ENCODE measurements at regions not wholly inside any gene's neighbourhood (a gene's known extent, or its start where the extent isn't known, plus 50 kb on each side); places are given as distances from the start of the nearest gene placed in this dataset.
"Not testable (repeated sequence)": the region's sequence is repeated elsewhere in the genome, so short reads cannot be mapped to it uniquely, and the experiment has no call there.

- no peaks in the 10 kb centered on the region for H3K27me3 Mint-ChIP-seq
- intact Hi-C loops (cut with micrococcal nuclease), result no loop called here
- H3K27ac Mint-ChIP-seq, result no peak overlapping the region
- H3K36me3 Mint-ChIP-seq (ENCODE audit: low read depth), result no peaks in the 10 kb centered on the region
- no peak for DNase-seq
- no peak overlapping the region for H3K4me3 Mint-ChIP-seq
- no peaks in the 10 kb centered on the region for H3K4me1 Mint-ChIP-seq
- no peaks in the 10 kb centered on the region for H3K9me3 Mint-ChIP-seq
These were observed 220.4 kb upstream of the IRX4 start for GRCh38 chr5:2102819-2103776.

DNA sequence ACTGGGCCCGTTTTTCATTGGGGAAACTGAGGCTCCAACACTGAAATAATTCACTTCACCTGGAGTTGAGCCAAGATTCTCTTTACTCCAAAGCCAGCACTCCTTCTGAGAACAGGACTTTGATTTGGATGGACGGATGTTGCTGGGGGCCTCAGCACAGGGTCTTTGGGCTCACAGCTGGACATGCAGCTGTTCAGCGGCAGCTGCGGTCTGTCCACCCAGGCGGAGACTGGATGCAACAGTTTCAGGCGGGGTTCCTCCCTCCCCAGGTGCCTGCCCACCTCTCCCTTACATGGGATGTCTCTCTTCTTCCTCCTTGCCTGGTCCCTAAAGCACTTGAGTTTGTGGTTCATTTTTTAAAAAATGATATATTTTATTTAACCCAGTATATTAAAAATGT, 219.0 kb upstream of the IRX4 start:
- no peak for DNase-seq
- Mint-ChIP-seq H3K27me3 (no peaks in the 10 kb centered on the region), H3K27ac (no peak overlapping the region), H3K36me3 (ENCODE audit: low read depth) (no peaks in the 10 kb centered on the region), H3K9me3 (no peaks in the 10 kb centered on the region), H3K4me1 (no peaks in the 10 kb centered on the region), H3K4me3 (no peak overlapping the region)
- intact Hi-C loops (cut with micrococcal nuclease), result no loop called here

- no peak overlapping the region for H3K4me3 Mint-ChIP-seq
- H3K27me3 Mint-ChIP-seq, result no peaks in the 10 kb centered on the region
- DNase-seq, result no peak
- H3K9me3 Mint-ChIP-seq, result no peaks in the 10 kb centered on the region
- H3K4me1 Mint-ChIP-seq, result no peaks in the 10 kb centered on the region
- H3K36me3 Mint-ChIP-seq (ENCODE audit: low read depth), result no peaks in the 10 kb centered on the region
- H3K27ac Mint-ChIP-seq, result no peak overlapping the region
- intact Hi-C loops (cut with micrococcal nuclease), result no loop called here
These were observed 214.3 kb upstream of the IRX4 start for GRCh38 chr5:2096887-2097505.

DNA sequence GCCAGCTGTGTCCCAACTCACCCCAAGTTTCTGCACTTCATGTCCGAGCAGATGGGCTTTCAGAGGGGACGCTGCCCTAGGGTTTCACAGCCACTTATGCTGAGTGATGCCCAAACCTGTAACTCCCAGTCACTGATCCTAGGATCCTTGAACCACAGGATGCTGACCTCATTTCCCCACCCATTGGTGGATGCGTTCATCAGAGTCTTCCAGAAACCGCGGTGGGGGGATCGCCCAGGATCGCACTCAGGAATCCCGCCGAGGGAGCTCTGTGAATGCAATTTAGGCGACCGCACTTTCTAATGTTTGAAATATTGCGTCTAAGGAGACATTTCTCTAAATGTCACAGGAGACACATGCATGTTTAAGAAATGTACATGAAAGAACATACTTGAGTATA, 212.3 kb upstream of the IRX4 start:
- intact Hi-C loops (cut with micrococcal nuclease), result no loop called here
- Mint-ChIP-seq H3K9me3 (no peaks in the 10 kb centered on the region), H3K4me3 (no peak overlapping the region), H3K27ac (no peak overlapping the region), H3K27me3 (no peaks in the 10 kb centered on the region), H3K36me3 (ENCODE audit: low read depth) (no peaks in the 10 kb centered on the region), H3K4me1 (no peaks in the 10 kb centered on the region)
- no peak for DNase-seq

DNA sequence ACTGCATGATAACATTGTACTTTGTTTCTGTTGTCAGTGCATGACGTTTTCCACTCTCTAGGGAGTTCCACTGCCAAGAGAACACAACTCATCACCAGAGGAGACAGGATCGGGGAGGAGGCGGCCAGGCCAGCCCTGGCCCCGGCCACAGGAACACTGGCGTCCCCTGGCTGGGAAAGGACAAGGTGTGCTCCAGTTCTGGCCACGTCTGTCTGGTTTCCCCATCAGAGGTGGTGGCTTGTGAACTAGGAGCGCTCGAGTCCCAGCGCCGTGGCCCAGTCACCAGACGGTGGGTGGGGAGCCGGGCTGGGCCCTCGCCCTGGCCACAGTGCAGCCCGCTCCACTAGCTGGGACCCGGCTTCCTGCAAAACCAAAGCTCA, 211.9 kb upstream of the IRX4 start:
- H3K36me3 Mint-ChIP-seq (ENCODE audit: low read depth), result no peaks in the 10 kb centered on the region
- H3K4me1 Mint-ChIP-seq, result no peaks in the 10 kb centered on the region
- H3K9me3 Mint-ChIP-seq, result no peaks in the 10 kb centered on the region
- DNase-seq, result no peak
- H3K4me3 Mint-ChIP-seq, result no peak overlapping the region
- H3K27me3 Mint-ChIP-seq, result no peaks in the 10 kb centered on the region
- intact Hi-C loops (cut with micrococcal nuclease), result no loop called here
- H3K27ac Mint-ChIP-seq, result no peak overlapping the region

GRCh38 chr5:2093859-2094615, 211.3 kb upstream of the IRX4 start:
- H3K27ac Mint-ChIP-seq, result no peak overlapping the region
- peaks cover 3% of the 10 kb centered on the region for H3K27me3 Mint-ChIP-seq
- intact Hi-C loops (cut with micrococcal nuclease), result no loop called here

GRCh38 chr5:2091921-2092320, 209.2 kb upstream of the IRX4 start:
- H3K9me3 Mint-ChIP-seq, result no peaks in the 10 kb centered on the region
- H3K27me3 Mint-ChIP-seq, result peaks cover 6% of the 10 kb centered on the region
- no peaks in the 10 kb centered on the region for H3K4me1 Mint-ChIP-seq
- DNase-seq, result peak; percentile 33
- no peak overlapping the region for H3K4me3 Mint-ChIP-seq
- no peak overlapping the region for H3K27ac Mint-ChIP-seq
- H3K36me3 Mint-ChIP-seq (ENCODE audit: low read depth), result no peaks in the 10 kb centered on the region
- intact Hi-C loops (cut with micrococcal nuclease), result no loop called here

More at GRCh38 chr5:2093859-2094615, 211.3 kb upstream of the IRX4 start:
- Mint-ChIP-seq H3K4me1 (no peaks in the 10 kb centered on the region), H3K4me3 (no peak overlapping the region), H3K36me3 (ENCODE audit: low read depth) (no peaks in the 10 kb centered on the region), H3K9me3 (no peaks in the 10 kb centered on the region)
- DNase-seq, result peak; percentile 43

GRCh38 chr5:2087980-2088379, 205.3 kb upstream of the IRX4 start:
- peaks cover 8% of the 10 kb centered on the region for H3K27me3 Mint-ChIP-seq
- H3K4me1 Mint-ChIP-seq, result no peaks in the 10 kb centered on the region
- no peak overlapping the region for H3K27ac Mint-ChIP-seq
- H3K9me3 Mint-ChIP-seq, result no peaks in the 10 kb centered on the region
- H3K4me3 Mint-ChIP-seq, result no peak overlapping the region
- DNase-seq, result no peak
- no peaks in the 10 kb centered on the region for H3K36me3 Mint-ChIP-seq (ENCODE audit: low read depth)
- intact Hi-C loops (cut with micrococcal nuclease), result no loop called here

DNA sequence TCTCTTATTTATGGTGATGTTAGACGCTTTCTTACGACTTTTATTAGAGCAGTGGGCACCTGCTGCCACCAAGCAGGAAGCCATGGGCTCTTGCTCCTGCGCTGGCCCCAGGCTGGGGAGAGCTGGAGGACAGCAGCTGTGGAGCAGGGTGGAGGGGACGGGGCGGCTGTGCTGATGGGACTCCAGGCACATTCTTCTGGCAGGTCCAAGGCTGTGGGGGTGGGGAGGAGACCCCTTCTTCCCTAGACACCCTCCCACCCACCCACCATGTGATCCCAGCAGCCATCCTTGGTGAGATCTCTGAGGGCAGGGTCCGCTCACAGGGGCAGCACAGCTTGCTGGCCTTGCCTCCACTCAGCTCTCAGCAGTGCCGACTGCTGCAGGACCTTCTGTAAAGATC, 192.6 kb upstream of the IRX4 start:
- Mint-ChIP-seq H3K9me3 (no peaks in the 10 kb centered on the region), H3K36me3 (ENCODE audit: low read depth) (no peaks in the 10 kb centered on the region), H3K4me1 (no peaks in the 10 kb centered on the region), H3K4me3 (no peak overlapping the region), H3K27me3 (no peaks in the 10 kb centered on the region), H3K27ac (no peak overlapping the region)
- DNase-seq, result no peak
- intact Hi-C loops (cut with micrococcal nuclease), result no loop called here

GRCh38 chr5:2071562-2071961, 188.8 kb upstream of the IRX4 start:
- Mint-ChIP-seq H3K36me3 (ENCODE audit: low read depth) (no peaks in the 10 kb centered on the region), H3K4me1 (no peaks in the 10 kb centered on the region), H3K27me3 (no peaks in the 10 kb centered on the region), H3K9me3 (no peaks in the 10 kb centered on the region), H3K4me3 (no peak overlapping the region), H3K27ac (no peak overlapping the region)
- peak; percentile 34 for DNase-seq
- intact Hi-C loops (cut with micrococcal nuclease), result no loop called here

DNA sequence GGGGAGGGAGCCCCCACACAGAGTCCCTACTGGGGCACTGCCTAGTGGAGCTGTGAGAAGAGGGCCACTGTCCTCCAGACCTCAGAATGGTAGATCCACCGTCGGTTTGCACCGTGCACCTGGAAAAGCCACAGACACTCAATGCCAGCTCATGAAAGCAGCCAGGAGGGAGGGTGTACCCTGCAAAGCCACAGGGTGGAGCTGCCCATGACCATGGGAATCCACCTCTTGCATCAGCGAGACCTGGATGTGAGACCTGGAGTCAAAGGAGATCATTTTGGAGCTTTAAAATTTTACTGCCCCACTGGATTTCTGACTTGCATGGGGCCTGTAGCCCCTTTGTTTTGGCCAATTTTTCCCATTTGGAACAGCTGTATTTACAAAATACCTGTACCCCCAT, 188.1 kb upstream of the IRX4 start:
- not testable (repeated sequence) for H3K4me1 Mint-ChIP-seq, H3K4me3 Mint-ChIP-seq
- DNase-seq, result peak; percentile 26

DNA sequence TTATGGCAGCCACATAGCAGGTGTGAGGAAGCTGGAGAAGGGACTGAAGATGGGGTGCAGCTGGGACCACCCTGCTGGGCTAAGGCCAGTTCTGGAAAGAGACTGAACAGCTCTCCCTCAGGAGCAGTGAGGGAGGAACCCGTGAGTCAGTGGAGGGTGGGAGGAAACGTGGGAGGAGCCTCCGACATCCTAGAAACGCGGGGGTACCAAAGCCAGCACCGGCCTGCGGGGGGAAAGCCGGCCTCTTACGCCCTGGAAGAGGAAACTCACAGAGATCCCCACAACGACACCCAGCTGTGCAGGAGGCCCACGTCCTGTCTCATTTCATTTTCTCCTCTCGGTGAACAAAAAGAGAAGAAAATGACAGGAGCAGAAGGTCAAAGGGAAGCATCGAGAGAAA, 185.8 kb upstream of the IRX4 start:
- no peaks in the 10 kb centered on the region for H3K4me1 Mint-ChIP-seq
- DNase-seq, result peak; percentile 11
- H3K4me3 Mint-ChIP-seq, result no peak overlapping the region
- intact Hi-C loops (cut with micrococcal nuclease), result no loop called here
- H3K27me3 Mint-ChIP-seq, result no peaks in the 10 kb centered on the region
- no peaks in the 10 kb centered on the region for H3K9me3 Mint-ChIP-seq
- H3K27ac Mint-ChIP-seq, result no peak overlapping the region
- no peaks in the 10 kb centered on the region for H3K36me3 Mint-ChIP-seq (ENCODE audit: low read depth)

More for the DNA sequence above, 188.1 kb upstream of the IRX4 start:
- H3K9me3 Mint-ChIP-seq; H3K27ac Mint-ChIP-seq; intact Hi-C loops (cut with micrococcal nuclease); H3K36me3 Mint-ChIP-seq (ENCODE audit: low read depth); H3K27me3 Mint-ChIP-seq: not testable (repeated sequence)

DNA sequence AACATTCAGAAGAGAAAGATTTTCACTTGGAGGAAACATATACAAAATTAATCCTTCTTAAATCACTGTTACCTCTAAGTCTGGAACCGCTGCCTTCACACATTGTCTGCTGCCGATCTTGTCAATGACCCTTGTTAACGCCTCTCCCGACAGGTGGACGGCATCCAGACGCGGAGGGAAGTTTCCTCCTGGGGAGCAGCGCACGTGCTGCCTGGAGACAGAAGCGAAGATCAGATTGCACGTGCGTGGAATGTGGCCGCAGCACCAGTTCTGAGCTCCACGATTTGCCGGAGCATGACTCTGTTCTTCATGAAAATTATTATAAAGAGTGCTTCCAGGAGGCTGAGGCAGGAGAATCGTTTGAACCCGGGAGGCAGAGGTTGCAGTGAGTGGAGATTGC, 183.6 kb upstream of the IRX4 start:
- H3K27me3 Mint-ChIP-seq, result no peaks in the 10 kb centered on the region
- no peaks in the 10 kb centered on the region for H3K4me1 Mint-ChIP-seq

GRCh38 chr5:2063380-2063779, 180.7 kb upstream of the IRX4 start:
- H3K4me1 Mint-ChIP-seq, result not testable (repeated sequence)

More for the DNA sequence above, 183.6 kb upstream of the IRX4 start:
- Mint-ChIP-seq H3K36me3 (ENCODE audit: low read depth) (no peaks in the 10 kb centered on the region), H3K4me3 (no peak overlapping the region), H3K9me3 (no peaks in the 10 kb centered on the region), H3K27ac (no peak overlapping the region)
- peak; percentile 21 for DNase-seq
- intact Hi-C loops (cut with micrococcal nuclease), result no loop called here

More at GRCh38 chr5:2063380-2063779, 180.7 kb upstream of the IRX4 start:
- H3K36me3 Mint-ChIP-seq (ENCODE audit: low read depth); H3K27ac Mint-ChIP-seq; H3K4me3 Mint-ChIP-seq; intact Hi-C loops (cut with micrococcal nuclease); DNase-seq; H3K9me3 Mint-ChIP-seq; H3K27me3 Mint-ChIP-seq: not testable (repeated sequence)

All from activated CD4-positive, alpha-beta T cell treated with anti-CD3 and anti-CD28 coated beads, Interleukin-2, amount 10 ng/mL, durations not matched to agents 24 days and 14 days (primary cell).